ENCODE measurements at regions not wholly inside any gene's neighbourhood (a gene's known extent, or its start where the extent isn't known, plus 50 kb on each side); places are given as distances from the start of the nearest gene placed in this dataset.
"Not testable (repeated sequence)": the region's sequence is repeated elsewhere in the genome, so short reads cannot be mapped to it uniquely, and the experiment has no call there.

GRCh38 chr2:145386973-145387372 is 867.1 kb upstream of the ZEB2 start:
- ChIA-PET POLR2A (no interaction called here), CTCF (no interaction called here)
- TF ChIP-seq, protein P1, sequence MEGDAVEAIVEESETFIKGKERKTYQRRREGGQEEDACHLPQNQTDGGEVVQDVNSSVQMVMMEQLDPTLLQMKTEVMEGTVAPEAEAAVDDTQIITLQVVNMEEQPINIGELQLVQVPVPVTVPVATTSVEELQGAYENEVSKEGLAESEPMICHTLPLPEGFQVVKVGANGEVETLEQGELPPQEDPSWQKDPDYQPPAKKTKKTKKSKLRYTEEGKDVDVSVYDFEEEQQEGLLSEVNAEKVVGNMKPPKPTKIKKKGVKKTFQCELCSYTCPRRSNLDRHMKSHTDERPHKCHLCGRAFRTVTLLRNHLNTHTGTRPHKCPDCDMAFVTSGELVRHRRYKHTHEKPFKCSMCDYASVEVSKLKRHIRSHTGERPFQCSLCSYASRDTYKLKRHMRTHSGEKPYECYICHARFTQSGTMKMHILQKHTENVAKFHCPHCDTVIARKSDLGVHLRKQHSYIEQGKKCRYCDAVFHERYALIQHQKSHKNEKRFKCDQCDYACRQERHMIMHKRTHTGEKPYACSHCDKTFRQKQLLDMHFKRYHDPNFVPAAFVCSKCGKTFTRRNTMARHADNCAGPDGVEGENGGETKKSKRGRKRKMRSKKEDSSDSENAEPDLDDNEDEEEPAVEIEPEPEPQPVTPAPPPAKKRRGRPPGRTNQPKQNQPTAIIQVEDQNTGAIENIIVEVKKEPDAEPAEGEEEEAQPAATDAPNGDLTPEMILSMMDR (IDR thresholded peaks at IDR 0.05; ENCODE audit: control extremely low read depth, extremely low read depth, low read depth, missing control alignments) = no peak
- no peak for DNase-seq (ENCODE audit: extremely low spot score)

DNA sequence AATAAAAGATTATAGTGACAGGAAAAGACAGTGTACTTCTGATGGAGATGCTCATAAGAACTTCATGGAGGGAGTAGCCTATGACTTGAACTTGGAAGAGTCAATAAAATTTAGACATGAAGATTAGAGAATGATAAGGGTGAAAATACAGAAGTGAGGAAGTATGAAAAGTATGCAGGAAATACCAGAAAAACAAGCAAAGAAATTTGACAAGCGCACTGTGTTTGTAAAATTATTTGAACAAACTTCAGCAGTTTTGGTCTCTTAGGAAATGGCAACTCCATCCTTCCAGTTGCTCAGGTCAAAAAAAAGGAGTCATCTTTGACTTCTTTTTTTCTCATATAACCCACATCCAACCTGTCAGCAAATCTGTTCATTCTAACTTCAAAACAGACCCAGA is 864.0 kb upstream of the ZEB2 start:
- CTCF ChIA-PET = interaction anchor here (0.9 kb wide), 1 partner anchor 23 kb away, joined by 3 read pairs; no protein-coding TSS in a partner anchor
- TF ChIP-seq, protein P1 (IDR thresholded peaks at IDR 0.05; ENCODE audit: control extremely low read depth, extremely low read depth, low read depth, missing control alignments) = no peak
- DNase-seq (ENCODE audit: extremely low spot score) = no peak
- POLR2A ChIA-PET = no interaction called here

GRCh38 chr2:145380436-145381017 is 860.6 kb upstream of the ZEB2 start:
- ChIA-PET POLR2A (no interaction called here), CTCF (interaction anchor here (1.2 kb wide), 1 partner anchor 15 kb away, joined by 3 read pairs; no protein-coding TSS in a partner anchor)
- no peak for DNase-seq (ENCODE audit: extremely low spot score)
- TF ChIP-seq, protein P1 (IDR thresholded peaks at IDR 0.05; ENCODE audit: control extremely low read depth, extremely low read depth, low read depth, missing control alignments) = no peak

DNA sequence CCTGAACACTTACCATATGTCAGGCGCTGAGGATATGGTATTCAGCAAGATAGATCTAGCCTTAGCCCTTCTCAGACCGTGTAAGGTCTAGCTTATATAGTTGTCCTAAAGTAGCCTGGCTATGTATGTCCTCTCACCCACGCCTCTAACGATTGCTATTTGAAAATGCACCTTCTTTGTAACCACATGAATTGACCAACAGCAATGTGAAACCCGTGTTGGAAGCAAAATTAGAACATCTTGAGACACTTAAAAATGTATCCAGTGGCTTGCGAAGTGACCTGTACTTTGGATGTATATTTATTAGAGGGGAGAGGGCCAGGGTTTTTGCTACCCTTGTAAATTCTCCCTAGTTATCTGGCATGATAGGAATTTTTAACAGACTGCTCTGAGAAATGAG is 860.0 kb upstream of the ZEB2 start:
- ChIA-PET POLR2A (no interaction called here), CTCF (interaction anchor here (1.2 kb wide), 1 partner anchor 15 kb away, joined by 3 read pairs; no protein-coding TSS in a partner anchor)
- no peak for DNase-seq (ENCODE audit: extremely low spot score)
- TF ChIP-seq, protein P1 (IDR thresholded peaks at IDR 0.05; ENCODE audit: control extremely low read depth, extremely low read depth, low read depth, missing control alignments) = no peak

- CTCF ChIA-PET = no interaction called here
- no peak for DNase-seq (ENCODE audit: extremely low spot score)
- POLR2A ChIA-PET = no interaction called here
Measured at GRCh38 chr2:145374165-145374564, 854.2 kb upstream of the ZEB2 start.

GRCh38 chr2:145367334-145367733 is 847.4 kb upstream of the ZEB2 start:
- POLR2A ChIA-PET; DNase-seq (ENCODE audit: extremely low spot score); CTCF ChIA-PET: not testable (repeated sequence)

More at GRCh38 chr2:145374165-145374564, 854.2 kb upstream of the ZEB2 start:
- TF ChIP-seq, protein P1 (IDR thresholded peaks at IDR 0.05; ENCODE audit: control extremely low read depth, extremely low read depth, low read depth, missing control alignments) = no peak

GRCh38 chr2:145366341-145366740 is 846.4 kb upstream of the ZEB2 start:
- ChIA-PET POLR2A (no interaction called here), CTCF (no interaction called here)
- no peak for DNase-seq (ENCODE audit: extremely low spot score)
- TF ChIP-seq, protein P1 (IDR thresholded peaks at IDR 0.05; ENCODE audit: control extremely low read depth, extremely low read depth, low read depth, missing control alignments) = no peak
